HCT116 (cell line): ENCODE measurements at regions not wholly inside any gene's neighbourhood (a gene's known extent, or its start where the extent isn't known, plus 50 kb on each side); places are given as distances from the start of the nearest gene placed in this dataset.

Source experiments
- ATAC-seq: fragments of 200-7000 bp; cut with Tn5 transposase; 2 replicates; pipeline ENCODE4 v1.9.1; 2020; ENCODE audit warnings: mild to moderate bottlenecking, moderate library complexity
- BruUV-seq: library from RNA; stranded (reverse); fragments of 400-500 nt; replicated peaks from 2 replicates; lab custom pipeline; 2021; lab: Mats Ljungman, UMichigan
- CTCF ChIA-PET: fragments of 300-600 bp; sonication (Branson Sonifier 250); formaldehyde crosslinking; loops from one replicate; lab custom pipeline; 2021; ENCODE audit warnings: antibody characterized with exemption; lab: Charles Lee
- POLR2A ChIA-PET: fragments of 300-600, 350-600 bp; sonication (Branson Sonifier 250); formaldehyde crosslinking; loops from one replicate; lab custom pipeline; 2021; ENCODE audit warnings: antibody characterized with exemption; lab: Charles Lee
- RAD21 ChIA-PET, 2 experiments: fragments of 300-600 bp; sonication (Branson Sonifier 250); formaldehyde crosslinking; loops; one replicate each; lab custom pipeline; 2023; ENCODE audit warnings: low total read pairs in 2 of 2; ENCODE audit not compliant: uncharacterized antibody in 2 of 2, unreplicated experiment in 2 of 2, low non-redundant PET in 1 of 2; lab: Charles Lee
- DNase-seq: peaks from one replicate; pipeline ENCODE4 v3.0.0-alpha.2; 2010; ENCODE audit warnings: low read depth, low spot score
- H2AFZ ChIP-seq: fragments of 200-600 bp; shearing (Covaris generic), sonication (generic); 2 replicates; pipeline ENCODE4 v1.6.1; 2017; ENCODE audit warnings: low read depth, mixed run types, mixed read lengths, antibody characterized with exemption, low read length; ENCODE audit not compliant: poor library complexity, severe bottlenecking
- H3K27ac ChIP-seq: 2 replicates; pipeline ENCODE4 v1.5.1; 2012; ENCODE audit warnings: low read depth, low read length
- H3K27me3 ChIP-seq: fragments of 200-600 bp; sonication (generic); 2 replicates; pipeline ENCODE4 v1.6.1; 2016; ENCODE audit warnings: mixed run types, low read length, mixed read lengths; ENCODE audit not compliant: insufficient read depth
- H3K36me3 ChIP-seq, 2 experiments: fragments of 200-500 bp in 1 of 2; fragments of 200-600 bp in 1 of 2; sonication (Bioruptor generic) in 1 of 2; sonication (generic) in 1 of 2; 2 replicates each; pipeline versions ENCODE4 v1.5.1 to v1.6.1; 2014 to 2016; ENCODE audit warnings: low read length in 2 of 2, inconsistent platforms in 1 of 2, mixed read lengths in 1 of 2, mixed run types in 1 of 2; ENCODE audit not compliant: insufficient read depth in 2 of 2, control insufficient read depth in 1 of 2
- H3K4me1 ChIP-seq, 2 experiments: fragments of 200-600 bp in 1 of 2; sonication (generic) in 1 of 2; 2 replicates each; pipeline versions ENCODE4 v1.5.1 to v1.6.1; 2012 to 2017; ENCODE audit warnings: low read length in 2 of 2, inconsistent platforms in 1 of 2, mild to moderate bottlenecking in 1 of 2, mixed read lengths in 1 of 2, mixed run types in 1 of 2, moderate library complexity in 1 of 2; ENCODE audit not compliant: insufficient read depth in 2 of 2, control insufficient read depth in 1 of 2
- H3K4me2 ChIP-seq: fragments of 200-600 bp; sonication (generic); 2 replicates; pipeline ENCODE4 v1.6.1; 2017; ENCODE audit warnings: mixed run types, low read length, mixed read lengths
- H3K4me3 ChIP-seq, 2 experiments: fragments of 200-600 bp in 1 of 2; sonication (generic) in 1 of 2; replicated peaks in 1 of 2; 2 replicates each; pipeline ENCODE4 v1.5.1; 2011 to 2016; ENCODE audit warnings: low read length in 2 of 2, control low read depth in 1 of 2, low read depth in 1 of 2, mild to moderate bottlenecking in 1 of 2, mixed read lengths in 1 of 2, mixed run types in 1 of 2
- H3K79me2 ChIP-seq: fragments of 200-600 bp; sonication (generic); 2 replicates; pipeline ENCODE4 v1.6.1; 2017; ENCODE audit warnings: mild to moderate bottlenecking, mixed run types, low read length, moderate library complexity, mixed read lengths; ENCODE audit not compliant: insufficient read depth
- H3K9ac ChIP-seq: fragments of 200-600 bp; sonication (generic); 2 replicates; pipeline ENCODE4 v1.6.1; 2016; ENCODE audit warnings: low read length, mixed read lengths
- H3K9me2 ChIP-seq: fragments of 200-600 bp; sonication (generic), shearing (Covaris generic); 2 replicates; pipeline ENCODE4 v1.6.1; 2017; ENCODE audit warnings: mixed run types, mild to moderate bottlenecking, moderate library complexity; ENCODE audit not compliant: insufficient read depth
- H3K9me3 ChIP-seq, 2 experiments: fragments of 200-500 bp in 1 of 2; fragments of 200-600 bp in 1 of 2; sonication (Bioruptor generic) in 1 of 2; sonication (generic) in 1 of 2; 2 replicates each; pipeline ENCODE4 v1.6.1; 2014 to 2017; ENCODE audit warnings: low read length in 2 of 2, mixed read lengths in 2 of 2, inconsistent platforms in 1 of 2, low read depth in 1 of 2, mild to moderate bottlenecking in 1 of 2, mixed run types in 1 of 2, moderate library complexity in 1 of 2; ENCODE audit not compliant: control insufficient read depth in 1 of 2, insufficient read depth in 1 of 2
- H4K20me1 ChIP-seq: fragments of 200-600 bp; sonication (generic), shearing (Covaris generic); 2 replicates; pipeline ENCODE4 v1.6.1; 2017; ENCODE audit warnings: mixed run types, mild to moderate bottlenecking, moderate library complexity; ENCODE audit not compliant: insufficient read depth
- EZH2phosphoT487 ChIP-seq: fragments of 200-600 bp; IDR thresholded peaks from 2 replicates; pipeline ENCODE4 v1.6.1; 2018; ENCODE audit warnings: antibody characterized with exemption, borderline replicate concordance
- POLR2A ChIP-seq: IDR thresholded peaks from 2 replicates; pipeline ENCODE4 v1.7.0; 2011; ENCODE audit warnings: borderline replicate concordance; ENCODE audit not compliant: insufficient read depth, insufficient read length; ENCODE audit errors: extremely low read depth
- SP1 ChIP-seq: IDR thresholded peaks from 2 replicates; pipeline ENCODE4 v1.6.1; 2012; ENCODE audit warnings: low read depth
- TCF7L2 ChIP-seq: IDR thresholded peaks from 2 replicates; pipeline ENCODE4 v1.7.0; 2011; ENCODE audit warnings: borderline replicate concordance, inconsistent platforms; ENCODE audit not compliant: insufficient read depth, insufficient read length; ENCODE audit errors: extremely low read depth
- YY1 ChIP-seq: IDR thresholded peaks from 2 replicates; pipeline ENCODE4 v1.6.1; 2011; ENCODE audit warnings: low read length, low read depth, moderate library complexity, mild to moderate bottlenecking; ENCODE audit not compliant: insufficient replicate concordance; ENCODE audit errors: extremely low read depth
- intact Hi-C: fragments of 100-400 bp; cut with micrococcal nuclease; formaldehyde crosslinking; loops from 2 replicates; pipeline ENCODE4 v1.10.0; 2022
- TF ChIP-seq, protein P1 (sequence below): IDR thresholded peaks from 2 replicates; pipeline ENCODE4 v1.6.1; 2012; ENCODE audit warnings: low read depth

DNA sequence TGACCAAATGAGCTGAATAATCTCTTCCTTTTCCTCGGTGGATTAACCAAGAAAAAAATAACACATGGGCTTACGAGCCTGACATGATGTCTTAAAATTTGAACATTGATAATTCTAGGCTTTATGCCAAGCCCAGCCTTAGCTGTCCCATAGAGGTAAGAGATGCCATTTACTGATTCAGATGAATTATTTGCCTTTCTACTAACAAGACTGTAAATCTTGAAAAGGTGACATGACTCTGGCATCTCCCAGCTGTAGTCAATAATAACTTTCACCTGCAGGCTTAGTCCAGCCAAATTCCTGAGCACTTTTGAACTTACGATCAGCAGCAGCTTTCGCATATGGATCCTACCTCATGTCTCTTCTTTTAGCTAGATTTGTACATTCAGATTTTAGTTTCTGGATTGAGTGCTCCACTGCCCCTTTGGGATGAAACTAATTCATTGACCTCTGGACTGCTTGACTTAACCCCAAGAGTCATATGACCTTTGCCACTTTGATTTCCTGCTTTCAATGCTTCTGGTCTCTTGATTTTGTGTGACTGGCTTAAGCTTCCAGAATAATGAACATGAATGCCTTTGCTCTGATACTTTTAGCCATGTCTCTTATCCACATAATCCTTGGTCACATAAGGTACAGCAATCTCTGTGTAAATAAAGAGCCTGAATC is 876.4 kb upstream of the SLIT2 start:
- CTCF ChIA-PET = no interaction called here
- no peaks in the 10 kb centered on the region for H3K36me3 ChIP-seq
- DNase-seq = no peak
- no peak overlapping the region for H3K4me2 ChIP-seq
- no peaks in the 10 kb centered on the region for H4K20me1 ChIP-seq
- POLR2A ChIA-PET = no interaction called here
- H3K9ac ChIP-seq = no peak overlapping the region
- RAD21 ChIA-PET = no interaction called here
- H3K27ac ChIP-seq = no peak overlapping the region
- H3K9me3 ChIP-seq = no peaks in the 10 kb centered on the region
- no peaks in the 10 kb centered on the region for H3K79me2 ChIP-seq
- no peak overlapping the region for H2AFZ ChIP-seq
- TF ChIP-seq EZH2phosphoT487 = no peak
- no peak for TF ChIP-seq YY1
- TF ChIP-seq POLR2A = no peak
- TF ChIP-seq, protein P1, sequence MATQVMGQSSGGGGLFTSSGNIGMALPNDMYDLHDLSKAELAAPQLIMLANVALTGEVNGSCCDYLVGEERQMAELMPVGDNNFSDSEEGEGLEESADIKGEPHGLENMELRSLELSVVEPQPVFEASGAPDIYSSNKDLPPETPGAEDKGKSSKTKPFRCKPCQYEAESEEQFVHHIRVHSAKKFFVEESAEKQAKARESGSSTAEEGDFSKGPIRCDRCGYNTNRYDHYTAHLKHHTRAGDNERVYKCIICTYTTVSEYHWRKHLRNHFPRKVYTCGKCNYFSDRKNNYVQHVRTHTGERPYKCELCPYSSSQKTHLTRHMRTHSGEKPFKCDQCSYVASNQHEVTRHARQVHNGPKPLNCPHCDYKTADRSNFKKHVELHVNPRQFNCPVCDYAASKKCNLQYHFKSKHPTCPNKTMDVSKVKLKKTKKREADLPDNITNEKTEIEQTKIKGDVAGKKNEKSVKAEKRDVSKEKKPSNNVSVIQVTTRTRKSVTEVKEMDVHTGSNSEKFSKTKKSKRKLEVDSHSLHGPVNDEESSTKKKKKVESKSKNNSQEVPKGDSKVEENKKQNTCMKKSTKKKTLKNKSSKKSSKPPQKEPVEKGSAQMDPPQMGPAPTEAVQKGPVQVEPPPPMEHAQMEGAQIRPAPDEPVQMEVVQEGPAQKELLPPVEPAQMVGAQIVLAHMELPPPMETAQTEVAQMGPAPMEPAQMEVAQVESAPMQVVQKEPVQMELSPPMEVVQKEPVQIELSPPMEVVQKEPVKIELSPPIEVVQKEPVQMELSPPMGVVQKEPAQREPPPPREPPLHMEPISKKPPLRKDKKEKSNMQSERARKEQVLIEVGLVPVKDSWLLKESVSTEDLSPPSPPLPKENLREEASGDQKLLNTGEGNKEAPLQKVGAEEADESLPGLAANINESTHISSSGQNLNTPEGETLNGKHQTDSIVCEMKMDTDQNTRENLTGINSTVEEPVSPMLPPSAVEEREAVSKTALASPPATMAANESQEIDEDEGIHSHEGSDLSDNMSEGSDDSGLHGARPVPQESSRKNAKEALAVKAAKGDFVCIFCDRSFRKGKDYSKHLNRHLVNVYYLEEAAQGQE = no peak
- TF ChIP-seq TCF7L2 = no peak
- TF ChIP-seq SP1 = no peak
- no peaks in the 10 kb centered on the region for H3K4me1 ChIP-seq
- BruUV-seq = no TSS peak
- H3K27me3 ChIP-seq = no peaks in the 10 kb centered on the region
- H3K9me2 ChIP-seq = no peaks in the 10 kb centered on the region
- no peak for ATAC-seq
- H3K4me3 ChIP-seq = no peak overlapping the region
- intact Hi-C loops = no loop called here
